Lower leg skin (tissue), 3 donors: ENCODE measurements at regions not wholly inside any gene's neighbourhood (a gene's known extent, or its start where the extent isn't known, plus 50 kb on each side); places are given as distances from the start of the nearest gene placed in this dataset.

Experiments
- POLR2A ChIP-seq, 2 donors: fragments of 450-650 bp; IDR thresholded peaks; one replicate each; pipeline ENCODE4 v1.6.1; 2016 to 2017; ENCODE audit warnings: antibody characterized with exemption in 2 of 2, mild to moderate bottlenecking in 1 of 2, moderate library complexity in 1 of 2
- TF ChIP-seq, protein P1 (sequence below), 3 donors: fragments of 450-650 bp; IDR thresholded peaks; one replicate each; pipeline ENCODE4 v1.5.1; 2016; ENCODE audit warnings: antibody characterized with exemption in 3 of 3, mild to moderate bottlenecking in 3 of 3, moderate library complexity in 2 of 3

DNA sequence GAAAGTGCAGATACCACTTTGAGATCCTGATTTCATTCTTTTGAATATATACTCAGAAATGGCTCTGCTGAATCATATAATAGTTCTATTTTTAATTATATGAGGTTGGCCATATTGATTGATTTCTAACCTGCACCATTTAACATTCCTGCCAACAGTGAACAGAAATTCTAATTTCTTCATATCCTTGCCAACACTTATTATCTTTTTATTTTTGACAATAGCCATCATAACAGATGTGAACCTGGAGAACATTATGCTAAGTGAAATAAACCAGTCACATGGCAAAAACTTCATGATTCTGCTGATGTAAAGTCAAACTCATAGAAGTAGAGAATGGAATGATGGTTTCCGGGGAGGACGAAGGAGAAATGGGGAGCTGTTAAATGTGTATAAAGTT lies 344.5 kb upstream of the CYRIA start:
- no peak for TF ChIP-seq POLR2A (IDR thresholded peaks at IDR 0.05)
- TF ChIP-seq, protein P1, sequence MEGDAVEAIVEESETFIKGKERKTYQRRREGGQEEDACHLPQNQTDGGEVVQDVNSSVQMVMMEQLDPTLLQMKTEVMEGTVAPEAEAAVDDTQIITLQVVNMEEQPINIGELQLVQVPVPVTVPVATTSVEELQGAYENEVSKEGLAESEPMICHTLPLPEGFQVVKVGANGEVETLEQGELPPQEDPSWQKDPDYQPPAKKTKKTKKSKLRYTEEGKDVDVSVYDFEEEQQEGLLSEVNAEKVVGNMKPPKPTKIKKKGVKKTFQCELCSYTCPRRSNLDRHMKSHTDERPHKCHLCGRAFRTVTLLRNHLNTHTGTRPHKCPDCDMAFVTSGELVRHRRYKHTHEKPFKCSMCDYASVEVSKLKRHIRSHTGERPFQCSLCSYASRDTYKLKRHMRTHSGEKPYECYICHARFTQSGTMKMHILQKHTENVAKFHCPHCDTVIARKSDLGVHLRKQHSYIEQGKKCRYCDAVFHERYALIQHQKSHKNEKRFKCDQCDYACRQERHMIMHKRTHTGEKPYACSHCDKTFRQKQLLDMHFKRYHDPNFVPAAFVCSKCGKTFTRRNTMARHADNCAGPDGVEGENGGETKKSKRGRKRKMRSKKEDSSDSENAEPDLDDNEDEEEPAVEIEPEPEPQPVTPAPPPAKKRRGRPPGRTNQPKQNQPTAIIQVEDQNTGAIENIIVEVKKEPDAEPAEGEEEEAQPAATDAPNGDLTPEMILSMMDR (IDR thresholded peaks at IDR 0.05), result no peak
